GM19468 (cell line): ENCODE measurements at regions not wholly inside any gene's neighbourhood (a gene's known extent, or its start where the extent isn't known, plus 50 kb on each side); places are given as distances from the start of the nearest gene placed in this dataset.

Experiments
- ATAC-seq: cut with Tn5 transposase; IDR thresholded peaks from one replicate; pipeline ENCODE4 v1.9.1; 2021; ENCODE audit warnings: mild to moderate bottlenecking, moderate library complexity, moderate number of reproducible peaks; ENCODE audit not compliant: unreplicated experiment; ENCODE audit errors: extremely low read depth

DNA sequence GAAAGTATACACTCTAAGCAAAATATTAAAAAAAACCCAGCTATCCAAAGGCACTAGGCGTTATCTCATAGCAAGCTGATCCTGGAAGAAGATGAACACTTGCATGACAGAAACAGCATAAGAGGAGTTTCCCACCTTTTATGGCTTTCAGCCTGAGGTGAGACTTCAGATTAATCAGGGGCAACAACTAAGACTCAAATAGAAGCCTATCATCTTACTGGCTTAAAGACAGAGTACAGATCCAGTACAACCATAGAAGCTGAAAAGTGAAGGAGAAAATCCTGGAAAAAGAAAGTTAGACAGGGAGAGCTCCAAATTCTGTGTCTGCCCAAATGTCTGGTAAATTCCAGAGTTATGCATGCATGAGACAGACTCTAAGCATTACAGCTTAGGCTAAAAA lies 360.8 kb upstream of the KCNN2 start:
- no peak for ATAC-seq

DNA sequence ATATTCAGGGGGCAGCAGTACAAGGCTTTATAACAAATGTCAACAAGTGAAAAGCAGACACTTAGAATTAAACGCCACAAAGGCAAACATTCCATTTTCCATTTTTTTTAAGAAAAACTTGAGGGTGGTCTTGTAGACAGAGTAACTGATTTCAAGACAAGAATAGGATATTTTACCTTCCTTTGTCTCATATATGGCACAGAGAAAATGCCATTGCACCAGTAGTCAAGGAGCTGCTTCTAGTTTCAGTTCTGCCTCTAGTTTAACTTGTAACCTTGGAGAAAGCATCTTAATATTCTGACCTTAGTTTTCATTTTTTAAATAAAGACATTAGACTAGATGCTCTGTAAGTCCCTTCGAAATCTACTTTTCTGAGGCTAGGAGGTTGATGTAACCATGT lies 355.3 kb upstream of the KCNN2 start:
- ATAC-seq = no peak

DNA sequence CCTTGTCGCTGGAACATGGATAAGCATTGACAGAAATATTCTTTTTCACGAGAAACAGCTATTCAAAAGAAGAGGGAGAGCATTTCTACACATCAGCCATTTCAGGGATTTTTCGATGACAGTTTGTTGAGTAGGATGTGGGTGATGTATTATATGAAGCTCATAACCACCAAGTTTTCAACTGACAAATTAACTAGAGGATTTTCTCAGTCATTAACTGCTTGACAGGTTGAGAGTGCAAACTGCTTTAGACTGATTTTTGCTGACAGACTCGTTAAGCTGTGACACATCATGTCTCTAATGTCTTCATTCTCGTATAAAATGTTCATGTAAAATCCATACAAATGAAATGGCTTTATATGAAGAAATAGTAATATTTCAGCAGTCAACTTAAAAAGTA lies 354.2 kb upstream of the KCNN2 start:
- no peak for ATAC-seq

DNA sequence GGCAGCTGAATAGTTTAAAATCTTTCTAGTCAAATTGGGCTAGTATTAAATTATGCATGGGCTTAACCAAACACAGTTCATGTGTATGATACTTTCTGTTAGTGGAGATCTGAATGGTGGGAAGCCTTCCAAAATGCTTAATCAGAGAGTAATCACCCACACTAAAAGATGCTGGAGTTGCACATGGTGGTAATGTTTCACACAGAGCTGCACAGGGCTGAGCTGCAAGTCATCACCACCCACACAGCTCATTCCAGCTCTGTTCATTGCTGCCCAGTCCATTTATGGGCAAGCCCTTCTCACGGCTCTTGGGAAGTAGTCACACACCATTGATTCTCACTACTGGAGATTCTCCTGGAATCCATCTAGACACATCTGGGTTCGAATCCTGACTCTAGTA lies 351.5 kb upstream of the KCNN2 start:
- no peak for ATAC-seq

DNA sequence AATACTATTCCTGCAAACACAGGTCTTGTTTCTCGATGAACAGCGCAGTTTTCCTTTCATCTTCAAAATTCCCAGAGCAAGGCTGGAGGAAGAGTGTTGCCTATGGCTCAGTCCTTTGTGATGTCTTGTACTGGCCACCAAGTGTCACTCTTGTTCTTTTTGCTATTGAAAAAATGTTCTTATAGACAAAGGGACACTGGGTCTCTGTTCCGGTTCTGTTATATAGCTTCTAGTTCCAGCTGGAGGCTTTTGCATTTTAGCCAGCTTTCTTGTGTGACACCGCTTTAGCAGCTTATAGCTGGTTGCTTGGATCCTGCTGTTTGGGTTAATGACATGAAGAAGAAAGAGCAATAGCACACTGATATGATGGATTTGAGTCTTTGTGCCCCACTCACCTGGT lies 343.7 kb upstream of the KCNN2 start:
- ATAC-seq = no peak

DNA sequence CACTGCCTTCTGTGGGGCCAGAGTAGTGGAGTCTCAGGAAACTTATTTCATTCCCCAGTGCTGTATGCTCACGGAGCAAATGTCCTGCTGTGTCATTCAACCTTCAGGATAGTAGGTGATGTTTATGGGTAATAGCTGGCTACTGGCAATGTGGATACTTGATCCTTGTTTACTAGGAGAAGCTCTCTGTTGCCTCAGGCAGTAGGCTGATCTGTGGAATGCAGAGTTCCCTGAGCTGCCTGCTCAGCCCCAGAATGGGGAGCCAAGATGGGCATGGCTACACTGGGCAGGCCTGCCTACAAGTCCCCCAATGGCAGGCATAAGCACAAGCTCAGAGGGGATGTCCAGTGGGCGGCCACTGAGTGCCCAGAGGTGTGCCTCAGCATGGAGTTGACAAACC lies 323.1 kb upstream of the KCNN2 start:
- no peak for ATAC-seq

DNA sequence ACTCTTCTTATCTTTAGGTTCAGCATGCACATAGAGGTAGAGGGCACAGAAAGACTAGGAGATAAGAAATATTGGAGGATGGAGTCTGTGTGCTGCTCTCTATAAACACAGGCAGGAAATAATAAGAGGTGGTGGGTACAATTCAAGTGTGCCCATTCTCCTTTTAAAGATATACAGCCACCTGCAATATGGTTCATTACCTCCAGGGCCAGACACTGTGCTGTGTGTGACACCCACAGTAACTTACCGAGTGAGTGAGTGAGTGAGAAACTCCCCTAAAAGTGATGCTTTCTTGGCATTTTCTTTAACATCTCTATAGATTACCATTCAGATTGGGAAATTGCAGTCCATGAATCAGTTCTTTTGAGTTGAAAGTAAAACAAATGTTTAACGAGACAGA lies 311.8 kb upstream of the KCNN2 start:
- no peak for ATAC-seq

DNA sequence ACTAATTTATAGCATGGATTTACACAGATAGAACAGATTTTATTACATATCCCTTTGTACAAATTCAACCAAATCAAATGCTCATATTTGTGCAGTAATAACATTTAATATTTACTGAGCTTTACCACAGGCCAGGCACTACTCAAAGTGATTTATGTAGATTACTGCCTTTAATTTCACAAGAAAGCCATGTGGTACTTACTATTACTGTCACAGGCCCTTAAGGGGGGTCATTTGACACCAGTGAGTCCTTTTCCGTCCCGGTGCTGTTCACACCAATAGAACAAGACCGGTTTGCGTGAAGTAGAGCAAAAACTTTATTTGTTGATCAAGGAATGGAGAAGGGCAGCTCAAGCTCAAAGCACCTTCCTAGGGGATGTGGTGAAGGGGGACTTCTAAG lies 308.5 kb upstream of the KCNN2 start:
- no peak for ATAC-seq

DNA sequence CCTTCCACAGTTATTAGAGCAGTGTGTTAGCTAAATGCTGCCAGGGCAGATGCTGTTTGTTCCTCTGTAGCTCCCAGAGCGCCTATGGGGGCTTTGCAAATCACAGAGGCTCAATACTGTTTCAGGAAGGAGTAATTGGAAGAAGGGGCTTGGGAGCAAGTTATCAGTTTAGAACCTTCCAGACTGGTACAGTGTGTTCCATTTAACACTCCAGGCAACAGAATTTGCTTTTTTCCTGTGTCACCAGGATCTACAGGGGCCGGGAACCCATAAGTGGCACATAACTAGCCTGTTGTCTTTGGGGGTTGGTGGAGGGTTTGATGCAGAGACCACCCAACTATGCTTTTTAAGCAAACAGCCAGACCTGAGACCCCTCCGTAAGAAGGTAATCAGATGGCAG lies 307.3 kb upstream of the KCNN2 start:
- no peak for ATAC-seq

DNA sequence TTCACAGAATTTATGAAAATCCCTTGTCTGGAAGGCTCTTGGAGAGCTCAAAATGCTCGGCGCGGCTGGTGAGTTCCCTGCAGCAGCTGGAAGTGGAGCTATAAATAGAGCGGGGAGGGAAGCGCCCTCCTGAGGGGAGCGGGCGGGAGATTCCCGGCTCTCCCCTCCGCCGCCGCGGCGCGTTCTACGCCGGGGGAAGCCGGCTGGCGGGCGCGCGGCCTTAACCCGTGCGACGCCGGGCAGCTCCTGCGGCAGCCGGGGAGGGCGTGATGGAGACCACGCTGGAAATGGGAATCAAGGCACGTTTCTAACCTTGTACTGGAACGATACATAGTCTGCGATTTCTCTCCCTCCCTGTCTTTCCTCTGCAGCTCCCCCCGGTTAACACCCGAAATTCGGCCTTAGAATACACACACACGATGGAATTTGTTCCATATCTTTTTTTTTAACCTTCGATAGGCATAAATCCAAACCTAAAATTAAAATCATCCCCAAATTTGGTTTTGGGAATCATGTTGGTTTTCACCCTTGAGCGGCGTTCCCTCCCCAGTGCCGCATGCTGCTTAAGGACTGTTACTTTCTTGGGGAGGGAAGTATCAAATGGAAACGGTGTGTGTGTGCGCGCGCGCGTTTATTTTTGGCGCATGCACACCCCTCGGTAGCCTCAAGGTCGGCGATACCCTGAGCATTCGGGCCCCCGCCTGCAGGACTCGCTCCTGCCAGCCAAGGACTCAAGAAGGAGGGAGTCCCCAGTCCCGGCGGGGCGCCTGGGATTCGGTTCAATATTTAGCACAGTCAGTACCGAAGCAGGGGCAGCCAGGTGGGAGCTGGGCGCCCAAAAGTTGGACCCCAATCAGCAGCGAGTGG lies 306.3 kb upstream of the KCNN2 start:
- ATAC-seq = no peak

DNA sequence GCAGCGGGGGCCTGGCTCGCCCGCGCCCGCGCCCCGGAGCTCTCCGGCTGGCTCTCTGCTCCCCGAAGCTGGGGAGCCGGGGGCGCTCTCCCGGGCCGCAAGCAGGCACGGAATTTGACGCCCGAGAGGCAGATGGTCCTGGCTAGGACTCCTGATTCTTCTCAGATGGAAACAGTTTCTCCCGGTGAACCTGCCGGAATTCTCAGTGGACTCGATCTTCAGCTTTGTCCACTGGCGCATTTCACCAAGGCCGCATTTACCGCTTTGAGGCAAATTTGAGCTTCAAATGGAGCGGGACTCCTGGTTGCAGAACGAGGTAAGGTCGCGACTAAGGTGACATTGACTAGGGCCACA lies 305.7 kb upstream of the KCNN2 start:
- no peak for ATAC-seq

DNA sequence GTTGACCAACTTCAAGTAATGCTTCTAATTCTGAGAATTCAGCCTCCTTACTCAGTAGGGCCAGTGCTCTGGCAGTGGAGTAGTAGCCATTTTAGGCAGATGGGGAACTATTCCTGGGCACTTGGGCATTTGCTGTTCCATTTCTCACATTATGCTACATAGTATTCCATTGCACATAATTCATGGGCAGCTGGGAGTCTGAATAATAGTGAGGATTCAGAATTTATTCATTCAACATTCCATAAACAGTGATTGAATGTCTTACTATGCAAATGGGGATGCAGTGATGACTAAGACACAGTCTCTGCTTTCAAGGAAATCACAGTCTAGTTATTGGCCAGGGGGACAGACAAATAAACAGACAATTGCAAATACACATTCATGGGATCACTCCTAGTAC lies 301.0 kb upstream of the KCNN2 start:
- no peak for ATAC-seq

DNA sequence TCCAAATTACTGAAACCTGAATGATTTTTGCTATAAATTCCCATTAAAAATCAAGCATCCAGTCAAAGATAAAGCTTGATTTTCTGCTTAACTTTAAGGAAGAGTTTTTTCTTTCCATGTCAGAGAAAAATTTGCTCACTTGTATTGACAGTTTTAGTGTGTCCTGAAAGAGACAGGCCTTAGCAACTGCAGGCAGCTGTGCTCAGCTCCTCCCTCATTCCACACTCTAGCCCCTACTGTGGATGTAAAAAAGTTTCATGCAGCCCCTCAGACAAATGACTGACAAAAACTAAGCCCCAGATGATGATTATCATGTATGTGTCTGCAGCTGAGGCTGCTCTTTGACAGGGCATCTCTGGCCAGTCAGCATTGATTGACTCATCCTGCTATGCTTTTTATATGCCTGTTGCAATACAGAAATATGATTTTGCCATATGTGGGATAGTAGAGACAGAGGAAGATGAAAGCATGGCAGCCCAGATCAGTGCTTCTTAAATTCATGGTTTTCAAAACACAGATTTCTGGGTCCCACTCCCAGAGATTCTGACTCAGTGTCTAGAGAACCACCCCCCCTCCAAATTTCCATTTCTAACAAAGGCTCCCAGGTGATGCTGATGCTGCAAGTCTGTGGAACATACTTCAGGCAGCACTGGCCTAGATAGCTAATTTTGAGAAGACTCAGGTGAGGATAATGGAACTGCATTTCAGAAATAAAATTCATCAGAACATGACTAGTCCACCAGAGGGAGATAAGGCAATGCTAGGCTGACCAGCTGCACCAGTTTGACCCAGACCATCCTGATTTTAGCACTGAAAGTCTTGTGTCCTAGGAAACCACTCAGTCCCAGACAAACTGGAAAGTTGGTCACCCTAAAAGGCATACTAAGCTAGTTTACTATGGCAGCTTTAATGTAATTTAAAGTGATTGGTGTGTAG lies 298.7 kb upstream of the KCNN2 start:
- ATAC-seq = no peak

DNA sequence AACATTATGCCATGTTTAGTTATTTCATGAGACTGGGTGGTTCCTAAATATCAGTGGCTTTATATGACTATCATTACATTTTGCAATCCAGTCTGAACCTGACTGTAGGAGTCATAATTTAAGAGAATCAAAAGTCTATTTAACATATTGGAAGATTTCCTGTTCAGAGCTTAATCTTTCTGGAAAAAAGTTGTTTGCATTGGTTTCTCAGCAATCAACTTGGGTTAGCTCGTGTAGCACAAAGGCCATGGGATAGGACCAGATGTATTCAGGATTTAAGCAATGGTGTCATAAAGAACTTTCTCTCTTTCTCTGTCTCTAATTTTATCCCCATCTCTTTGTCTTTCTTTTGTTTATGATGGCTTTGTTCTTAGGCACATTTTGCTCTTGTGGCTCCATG lies 296.0 kb upstream of the KCNN2 start:
- ATAC-seq = no peak

DNA sequence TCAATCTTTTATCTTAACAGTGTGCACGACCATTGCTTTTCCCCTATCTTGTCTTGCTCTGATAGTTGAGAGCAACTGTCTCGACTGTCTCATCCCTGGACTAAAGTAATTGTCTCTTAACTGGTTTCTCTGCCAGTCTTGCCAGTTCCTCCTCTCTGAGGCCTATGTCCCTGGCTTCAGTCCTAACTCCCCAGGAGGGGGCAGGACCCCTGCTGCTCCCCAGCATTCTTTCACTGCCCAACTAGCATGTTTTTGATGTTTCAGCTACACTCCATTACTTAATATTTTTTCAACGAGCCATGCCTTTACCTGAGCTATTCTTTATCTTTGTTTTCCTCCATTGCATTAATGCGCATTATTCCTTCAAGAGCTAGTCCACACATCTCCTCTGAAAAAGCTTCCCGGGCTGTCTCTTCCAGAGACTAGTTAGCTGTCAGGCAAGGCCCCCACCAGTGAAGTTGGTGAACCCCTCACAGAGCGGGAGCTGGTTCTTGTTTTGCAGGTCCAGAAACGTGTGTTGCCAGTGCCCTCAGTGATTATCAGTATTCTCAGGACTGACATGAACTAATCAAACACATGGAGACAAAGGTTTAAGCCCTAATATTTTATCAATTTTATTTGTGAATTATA lies 291.7 kb upstream of the KCNN2 start:
- no peak for ATAC-seq

DNA sequence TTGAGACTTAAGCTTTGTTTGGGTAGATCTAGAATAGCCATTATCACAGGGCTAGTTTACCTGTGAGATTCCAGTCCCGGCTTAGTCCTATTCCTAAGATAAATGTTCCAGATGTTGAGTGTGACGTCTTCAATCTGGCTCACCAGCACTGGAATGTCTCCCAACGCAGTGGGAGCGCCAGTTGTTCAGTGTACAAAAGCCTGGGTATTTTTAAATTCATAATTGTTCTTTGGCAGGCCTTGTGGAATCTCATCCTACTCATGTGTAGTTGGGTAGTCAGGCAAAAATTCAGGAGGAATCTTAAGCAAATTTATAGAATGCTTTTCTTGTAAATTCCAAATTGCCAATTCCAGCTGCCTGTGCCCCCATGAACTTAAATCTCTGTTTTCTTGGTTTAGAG lies 272.6 kb upstream of the KCNN2 start:
- ATAC-seq = no peak

DNA sequence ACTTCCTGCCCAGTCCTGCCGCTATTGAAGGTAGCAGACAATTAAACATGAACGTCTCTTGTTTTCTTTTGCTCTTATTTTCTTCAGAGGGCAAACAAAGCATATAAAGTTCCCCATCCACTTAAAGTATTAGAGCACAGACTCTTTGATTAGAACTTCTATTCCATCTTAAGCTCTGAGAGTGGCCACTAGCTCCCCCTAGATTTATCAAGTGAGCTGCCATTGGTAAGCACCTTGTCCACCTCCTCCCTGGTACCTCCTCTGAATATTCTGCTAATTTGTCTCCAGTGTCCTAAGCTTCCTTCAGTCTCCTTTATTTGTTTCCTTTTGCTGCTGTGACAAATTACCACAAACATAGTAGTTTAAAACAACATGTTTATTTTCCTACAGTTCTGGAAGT lies 264.3 kb upstream of the KCNN2 start:
- no peak for ATAC-seq

DNA sequence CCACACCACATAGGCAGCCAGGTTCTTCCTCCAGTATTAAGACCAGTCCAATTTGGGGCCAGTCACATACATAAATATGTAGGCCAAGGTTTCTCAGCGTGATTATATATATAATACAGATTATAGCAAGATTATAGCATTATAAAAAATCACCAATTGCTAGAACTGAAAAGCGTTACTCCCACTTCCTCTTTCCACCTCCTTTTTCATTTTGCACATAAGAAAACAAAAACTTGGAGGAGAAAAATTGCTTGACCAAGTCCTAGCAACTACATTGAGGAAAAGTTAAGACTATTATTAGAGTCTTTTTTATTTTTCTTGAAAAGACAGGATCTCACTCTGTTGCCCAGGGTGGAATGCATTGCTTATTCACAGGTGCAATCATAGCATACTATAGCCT lies 262.7 kb upstream of the KCNN2 start:
- ATAC-seq = no peak

DNA sequence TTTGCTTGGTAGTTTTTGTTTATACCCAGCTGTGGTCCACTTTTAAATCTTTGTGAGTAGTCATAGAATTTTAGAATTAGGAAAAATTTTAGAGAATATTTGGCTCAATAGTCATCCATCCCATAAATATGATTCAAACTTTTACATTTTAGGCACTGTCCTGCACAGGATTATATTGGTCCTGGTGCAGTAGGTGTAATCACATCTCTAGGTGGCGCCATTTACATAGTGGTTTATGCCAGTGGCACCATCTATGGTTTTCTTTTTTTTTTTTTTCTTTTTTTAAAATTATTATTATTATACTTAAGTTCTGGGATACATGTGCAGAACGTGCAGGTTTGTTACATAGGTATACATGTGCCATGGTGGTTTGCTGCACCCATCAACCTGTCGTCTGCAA lies 260.7 kb upstream of the KCNN2 start:
- ATAC-seq = no peak

DNA sequence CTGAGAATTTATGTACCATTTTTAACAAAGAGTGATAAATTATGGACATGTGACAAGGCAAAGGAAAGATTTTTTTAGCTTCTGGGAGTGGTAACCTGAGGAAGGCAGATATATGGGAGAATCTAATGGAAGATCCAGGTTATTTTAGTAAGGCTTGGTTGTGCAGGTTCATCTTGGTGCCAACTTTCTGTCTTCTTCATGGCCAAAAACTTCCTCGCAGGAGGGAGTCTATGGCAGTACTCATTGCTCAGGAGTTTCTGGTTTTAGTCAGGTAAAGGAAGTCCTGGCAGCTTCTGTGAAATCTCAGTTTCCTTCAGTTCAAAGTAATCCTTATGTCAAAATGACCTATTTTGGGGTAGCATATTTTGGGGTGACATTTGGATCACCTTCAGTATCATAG lies 248.3 kb upstream of the KCNN2 start:
- ATAC-seq = no peak

DNA sequence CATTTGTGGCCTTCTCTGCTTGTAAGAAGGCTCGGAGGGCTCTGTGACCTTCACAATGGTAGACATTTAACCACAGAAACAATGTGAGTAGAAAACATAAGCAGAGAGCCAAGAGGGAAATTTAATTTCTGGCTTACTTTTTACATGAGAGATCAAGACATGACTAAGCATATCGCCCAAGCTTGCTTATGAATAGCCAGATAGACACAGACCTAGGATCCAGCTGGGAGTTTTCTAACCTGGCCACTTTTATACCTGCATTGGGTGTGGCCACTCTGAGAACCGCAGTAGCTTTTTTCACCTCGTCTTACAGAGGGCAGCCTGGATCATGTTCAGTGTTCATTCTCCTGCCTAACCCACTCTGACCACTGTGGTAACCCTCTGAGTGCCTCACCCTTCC lies 244.9 kb upstream of the KCNN2 start:
- ATAC-seq = no peak
